ENCODE measurements at regions not wholly inside any gene's neighbourhood (a gene's known extent, or its start where the extent isn't known, plus 50 kb on each side); places are given as distances from the start of the nearest gene placed in this dataset.

- no peak for DNase-seq
- Histone ChIP-seq H3K36me3 (ENCODE audit: low read depth) (no peaks in the 10 kb centered on the region), H3K79me2 (ENCODE audit: low read depth) (no peaks in the 10 kb centered on the region), H3F3A (ENCODE audit: insufficient read depth, low read depth) (no peaks in the 10 kb centered on the region), H3K27ac (no peak overlapping the region), H3K4me1 (replicated peaks; ENCODE audit: insufficient read depth) (no peaks in the 10 kb centered on the region), H3K9me3 (ENCODE audit: insufficient read depth, low read depth) (no peaks in the 10 kb centered on the region), H3K4me2 (no peak overlapping the region), H3K4me3 (no peak overlapping the region), H4K20me1 (ENCODE audit: insufficient read depth) (no peaks in the 10 kb centered on the region), H3K9me2 (ENCODE audit: insufficient read depth) (no peaks in the 10 kb centered on the region), H2AFZ (no peak overlapping the region), H3K27me3 (ENCODE audit: insufficient read depth, low read depth) (no peaks in the 10 kb centered on the region)
- ChIA-PET POLR2A (ENCODE audit: unreplicated experiment) (no interaction called here), CTCF (no interaction called here)
- intact Hi-C loops (cut with micrococcal nuclease; ENCODE audit: unreplicated experiment) = no loop called here
- TF ChIP-seq, protein P1, sequence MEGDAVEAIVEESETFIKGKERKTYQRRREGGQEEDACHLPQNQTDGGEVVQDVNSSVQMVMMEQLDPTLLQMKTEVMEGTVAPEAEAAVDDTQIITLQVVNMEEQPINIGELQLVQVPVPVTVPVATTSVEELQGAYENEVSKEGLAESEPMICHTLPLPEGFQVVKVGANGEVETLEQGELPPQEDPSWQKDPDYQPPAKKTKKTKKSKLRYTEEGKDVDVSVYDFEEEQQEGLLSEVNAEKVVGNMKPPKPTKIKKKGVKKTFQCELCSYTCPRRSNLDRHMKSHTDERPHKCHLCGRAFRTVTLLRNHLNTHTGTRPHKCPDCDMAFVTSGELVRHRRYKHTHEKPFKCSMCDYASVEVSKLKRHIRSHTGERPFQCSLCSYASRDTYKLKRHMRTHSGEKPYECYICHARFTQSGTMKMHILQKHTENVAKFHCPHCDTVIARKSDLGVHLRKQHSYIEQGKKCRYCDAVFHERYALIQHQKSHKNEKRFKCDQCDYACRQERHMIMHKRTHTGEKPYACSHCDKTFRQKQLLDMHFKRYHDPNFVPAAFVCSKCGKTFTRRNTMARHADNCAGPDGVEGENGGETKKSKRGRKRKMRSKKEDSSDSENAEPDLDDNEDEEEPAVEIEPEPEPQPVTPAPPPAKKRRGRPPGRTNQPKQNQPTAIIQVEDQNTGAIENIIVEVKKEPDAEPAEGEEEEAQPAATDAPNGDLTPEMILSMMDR (conservative IDR thresholded peaks at IDR 0.05) = no peak
- TF ChIP-seq EZH2 (IDR thresholded peaks at IDR 0.05; ENCODE audit: low read depth) = no peak
- no TSS peak for BruUV-seq (replicated peaks)
These were observed 1577.3 kb upstream of the C9orf72 start for GRCh38 chr9:29150606-29151005.

GRCh38 chr9:29160763-29161353 is 1587.6 kb upstream of the C9orf72 start:
- Histone ChIP-seq H3K27ac (no peak overlapping the region), H4K20me1 (ENCODE audit: insufficient read depth) (no peaks in the 10 kb centered on the region), H3K36me3 (ENCODE audit: low read depth) (no peaks in the 10 kb centered on the region), H3K9me2 (ENCODE audit: insufficient read depth) (no peaks in the 10 kb centered on the region), H3K4me3 (no peak overlapping the region), H3K79me2 (ENCODE audit: low read depth) (no peaks in the 10 kb centered on the region), H3K9me3 (ENCODE audit: insufficient read depth, low read depth) (no peaks in the 10 kb centered on the region), H2AFZ (no peak overlapping the region), H3K4me2 (no peak overlapping the region), H3K27me3 (ENCODE audit: insufficient read depth, low read depth) (no peaks in the 10 kb centered on the region), H3K4me1 (replicated peaks; ENCODE audit: insufficient read depth) (no peaks in the 10 kb centered on the region), H3F3A (ENCODE audit: insufficient read depth, low read depth) (no peaks in the 10 kb centered on the region)
- BruUV-seq (replicated peaks) = no TSS peak
- CTCF ChIA-PET = no interaction called here
- no peak for DNase-seq
- intact Hi-C loops (cut with micrococcal nuclease; ENCODE audit: unreplicated experiment) = no loop called here
- no peak for TF ChIP-seq EZH2 (IDR thresholded peaks at IDR 0.05; ENCODE audit: low read depth)
- TF ChIP-seq, protein P1 (conservative IDR thresholded peaks at IDR 0.05) = no peak
- POLR2A ChIA-PET (ENCODE audit: unreplicated experiment) = no interaction called here

GRCh38 chr9:29174136-29174535 is 1600.9 kb upstream of the C9orf72 start:
- CTCF ChIA-PET = no interaction called here
- BruUV-seq (replicated peaks) = no TSS peak

More at GRCh38 chr9:29174136-29174535, 1600.9 kb upstream of the C9orf72 start:
- Histone ChIP-seq H3K4me3 (no peak overlapping the region), H3K79me2 (ENCODE audit: low read depth) (no peaks in the 10 kb centered on the region), H3K27me3 (ENCODE audit: insufficient read depth, low read depth) (no peaks in the 10 kb centered on the region), H3F3A (ENCODE audit: insufficient read depth, low read depth) (no peaks in the 10 kb centered on the region), H4K20me1 (ENCODE audit: insufficient read depth) (no peaks in the 10 kb centered on the region), H3K4me2 (no peak overlapping the region), H3K4me1 (replicated peaks; ENCODE audit: insufficient read depth) (no peaks in the 10 kb centered on the region), H3K27ac (no peak overlapping the region), H3K36me3 (ENCODE audit: low read depth) (no peaks in the 10 kb centered on the region), H3K9me2 (ENCODE audit: insufficient read depth) (no peaks in the 10 kb centered on the region), H2AFZ (no peak overlapping the region), H3K9me3 (ENCODE audit: insufficient read depth, low read depth) (no peaks in the 10 kb centered on the region)
- POLR2A ChIA-PET (ENCODE audit: unreplicated experiment) = no interaction called here
- intact Hi-C loops (cut with micrococcal nuclease; ENCODE audit: unreplicated experiment) = no loop called here
- DNase-seq = no peak
- TF ChIP-seq, protein P1 (conservative IDR thresholded peaks at IDR 0.05) = no peak
- no peak for TF ChIP-seq EZH2 (IDR thresholded peaks at IDR 0.05; ENCODE audit: low read depth)

Measured in PC-9 (cell line).